AG08396 (cell line): ENCODE measurements at regions not wholly inside any gene's neighbourhood (a gene's known extent, or its start where the extent isn't known, plus 50 kb on each side); places are given as distances from the start of the nearest gene placed in this dataset.
"Not testable (repeated sequence)": the region's sequence is repeated elsewhere in the genome, so short reads cannot be mapped to it uniquely, and the experiment has no call there.

Experiments
- DNase-seq: peaks from one replicate; pipeline ENCODE4 v3.0.0; 2012; ENCODE audit warnings: low spot score, mixed read lengths

DNA sequence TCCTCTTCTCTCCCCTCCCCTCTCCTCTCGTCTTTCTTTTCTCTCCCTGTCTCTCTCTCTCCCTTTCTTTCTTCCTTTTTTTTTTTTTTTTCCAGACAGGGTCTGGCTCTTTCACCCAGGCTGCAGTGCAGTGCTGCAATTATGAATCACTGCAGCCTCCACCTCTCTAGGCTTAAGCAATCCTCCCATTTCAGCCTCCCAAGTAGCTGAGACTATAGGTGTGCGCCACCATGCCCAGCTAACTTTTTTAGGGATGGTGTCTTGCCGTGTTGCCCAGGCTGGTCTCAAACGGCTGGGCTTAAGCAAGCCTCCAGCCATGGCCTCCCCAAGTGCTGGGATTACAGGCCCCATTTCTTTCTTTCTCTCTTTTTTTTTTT lies 59.9 kb upstream of the NCOA3 start:
- no peak for DNase-seq

DNA sequence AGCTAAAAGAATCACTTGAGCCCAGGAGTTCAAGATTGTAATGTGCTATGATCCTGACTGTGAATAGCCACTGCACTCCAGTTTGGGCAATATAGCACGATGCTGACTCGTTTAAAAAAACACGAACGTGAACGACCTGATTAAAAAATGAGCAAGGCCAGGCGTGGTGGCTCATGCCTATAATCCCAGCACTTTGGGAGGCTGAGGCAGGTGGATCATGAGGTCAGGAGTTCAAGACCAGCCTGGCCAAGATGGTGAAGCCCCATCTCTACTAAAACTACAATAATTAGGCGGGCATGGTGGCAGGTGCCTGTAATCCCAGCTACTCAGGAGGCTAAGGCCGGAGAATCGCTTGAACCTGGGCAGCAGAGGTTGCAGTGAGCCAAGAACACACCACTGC lies 58.6 kb upstream of the NCOA3 start:
- DNase-seq, result not testable (repeated sequence)

DNA sequence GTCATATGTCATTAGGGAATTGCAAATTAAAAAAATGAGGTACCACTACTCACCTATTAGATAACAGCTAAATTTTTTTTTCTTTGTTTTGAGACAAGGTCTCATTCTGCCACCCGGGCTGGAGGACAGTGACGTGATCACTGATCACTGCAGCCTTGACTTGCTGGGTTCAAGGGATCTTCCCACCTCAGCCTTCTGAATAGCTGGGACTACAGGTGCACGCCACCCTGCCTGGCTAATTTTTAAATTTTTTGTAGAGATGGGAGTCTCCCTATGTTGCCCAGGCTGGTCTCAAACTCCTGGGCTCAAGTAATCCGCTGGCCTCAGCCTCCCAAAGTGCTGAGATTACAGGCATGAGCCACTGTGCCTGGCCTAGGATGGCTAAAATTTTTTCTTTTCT lies 57.1 kb upstream of the NCOA3 start:
- DNase-seq, result no peak

DNA sequence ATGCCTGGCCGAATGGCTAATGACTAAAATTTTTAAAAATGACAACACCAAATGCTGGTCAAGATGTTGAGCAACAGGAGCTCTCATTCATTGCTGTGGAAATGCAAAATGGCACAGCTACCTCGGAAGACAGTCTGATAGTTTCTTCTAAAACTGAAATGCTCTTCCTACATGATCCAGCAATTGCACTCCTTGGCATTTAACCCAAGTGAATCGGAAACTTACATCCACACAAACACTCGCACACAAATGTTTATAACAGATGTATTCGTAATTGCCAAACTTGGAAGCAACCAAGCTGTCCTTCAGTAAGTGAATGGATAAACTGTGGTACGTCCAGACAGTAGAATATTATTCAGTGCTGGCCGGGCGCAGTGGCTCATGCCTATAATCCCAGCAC lies 56.4 kb upstream of the NCOA3 start:
- DNase-seq, result no peak

DNA sequence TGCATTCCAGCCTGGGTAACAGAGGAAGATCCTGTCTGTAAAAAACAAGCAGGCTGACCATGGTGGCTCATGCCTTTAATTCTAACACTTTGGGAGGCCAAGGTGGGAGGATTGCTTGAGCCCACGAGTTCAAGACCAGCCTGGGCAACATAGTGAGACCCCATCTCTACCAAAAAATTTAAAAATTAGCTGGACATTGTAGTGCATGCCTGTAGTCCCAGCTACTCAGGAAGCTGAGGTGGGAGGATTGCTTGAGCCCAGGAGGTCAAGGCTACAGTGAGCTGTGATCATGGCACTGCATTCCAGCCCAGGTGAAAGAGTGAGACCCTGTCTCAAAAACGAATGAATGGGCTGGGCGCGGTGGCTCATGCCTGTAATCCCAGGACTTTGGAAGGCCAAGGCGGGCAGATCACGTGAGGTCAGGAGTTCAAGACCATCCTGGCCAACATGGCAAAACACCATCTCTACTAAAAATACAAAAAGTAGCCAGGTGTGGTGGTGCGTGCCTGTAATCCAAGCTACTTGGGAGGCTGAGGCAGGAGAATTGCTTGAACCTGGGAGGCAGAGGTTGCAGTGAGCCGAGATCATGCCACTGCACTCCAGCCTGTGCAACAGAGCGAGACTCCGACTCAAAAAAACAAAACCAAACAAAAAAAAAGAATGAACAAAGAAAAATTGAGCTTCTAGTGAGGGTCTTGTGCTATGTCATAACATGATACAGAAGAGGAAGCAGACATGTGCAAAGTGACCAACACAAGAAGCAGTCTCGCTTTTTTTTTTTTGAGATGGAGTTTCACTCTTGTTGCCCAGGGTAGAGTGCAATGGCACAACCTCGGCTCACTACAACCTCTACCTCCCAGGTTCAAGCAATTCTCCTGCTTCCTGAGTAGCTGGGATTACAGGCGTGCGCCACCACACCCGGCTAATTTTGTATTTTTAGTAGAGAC lies 54.1 kb upstream of the NCOA3 start:
- DNase-seq, result not testable (repeated sequence)

DNA sequence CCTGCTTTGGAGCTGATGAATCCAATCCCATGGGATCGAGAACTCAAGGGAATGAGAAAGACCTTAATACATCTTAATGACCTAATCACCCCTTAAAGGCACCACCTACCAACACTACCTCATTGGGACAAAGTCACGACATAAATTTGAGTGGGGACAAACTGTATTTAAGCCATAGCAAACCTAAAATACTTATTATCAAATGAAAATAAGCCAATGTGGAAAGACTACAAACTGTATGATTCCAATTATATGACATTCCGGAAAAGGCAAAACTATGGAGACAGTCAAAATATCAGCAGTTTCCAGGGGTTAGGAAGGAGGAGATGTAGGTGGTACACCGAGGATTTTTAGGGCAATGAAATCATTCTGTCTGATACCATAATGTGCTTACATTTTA lies 53.3 kb upstream of the NCOA3 start:
- no peak for DNase-seq

DNA sequence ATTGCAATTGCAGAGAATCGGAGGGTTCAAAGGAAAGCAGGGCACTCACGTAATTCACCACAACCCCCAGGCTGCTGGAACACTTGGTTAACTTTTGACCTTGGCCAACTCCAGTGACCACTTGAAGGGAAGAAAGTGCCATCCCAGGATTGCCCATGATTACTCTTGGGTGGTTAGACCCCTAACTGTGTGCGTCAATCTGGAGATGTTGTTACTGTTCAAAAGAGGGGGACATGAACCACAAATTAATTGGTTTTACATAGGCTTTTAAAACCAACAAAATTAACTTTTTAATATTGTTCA lies 50.1 kb upstream of the NCOA3 start:
- no peak for DNase-seq
